K562 (cell line): ENCODE measurements at regions not wholly inside any gene's neighbourhood (a gene's known extent, or its start where the extent isn't known, plus 50 kb on each side); places are given as distances from the start of the nearest gene placed in this dataset.

Experiments used
- ATAC-seq: fragments of 200-7000 bp; cut with Tn5 transposase; 3 replicates; pipeline ENCODE4 v1.9.1; 2020; ENCODE audit warnings: moderate library complexity
- BruUV-seq: library from RNA; stranded (reverse); fragments of 400-500 nt; replicated peaks from 2 replicates; lab custom pipeline; 2021; lab: Mats Ljungman, UMichigan
- CTCF ChIA-PET: fragments of 300-600 bp; formaldehyde crosslinking; extraction: SDS; loops from one replicate; lab custom pipeline; 2021; ENCODE audit warnings: low intra/inter-chr PET ratio; lab: Yijun Ruan, JAX
- POLR2A ChIA-PET: fragments of 300-600, 350-650 bp; sonication (Branson Sonifier 250); formaldehyde crosslinking; extraction: SDS; loops from one replicate; lab custom pipeline; 2021; ENCODE audit warnings: antibody characterized with exemption, inconsistent platforms; lab: Yijun Ruan, JAX
- DNase-seq, 4 experiments: peaks; one replicate each; pipeline versions ENCODE4 v3.0.0 to v3.0.0-alpha.2; 2011 to 2018; ENCODE audit warnings: low spot score in 3 of 4, mixed read lengths in 3 of 4; ENCODE audit errors: extremely low read depth in 1 of 4
- FAIRE-seq: peaks from 2 replicates; lab custom pipeline; 2011; peaks lifted over from hg19 to GRCh38; lab: Jason Lieb, UNC
- H2AFZ ChIP-seq: 2 replicates; pipeline ENCODE4 v1.6.0; 2011; ENCODE audit warnings: low read depth, low read length, control low read depth, inconsistent platforms
- H3K27ac ChIP-seq: fragments of 200-600 bp; 3 replicates; pipeline ENCODE4 v1.8.0; 2011; ENCODE audit warnings: low read depth, mild to moderate bottlenecking, control low read depth, inconsistent platforms, low read length, moderate library complexity, mixed read lengths; ENCODE audit errors: extremely low read depth
- H3K27me3 ChIP-seq, 2 experiments: fragments of 300-600 bp in 1 of 2; 2 replicates in 1 of 2; 3 replicates in 1 of 2; pipeline versions ENCODE4 v1.6.0 to v1.8.0; 2011; ENCODE audit warnings: inconsistent platforms in 2 of 2, low read length in 2 of 2, mild to moderate bottlenecking in 1 of 2, mixed read lengths in 1 of 2, moderate library complexity in 1 of 2; ENCODE audit not compliant: control insufficient read depth in 2 of 2, insufficient read depth in 2 of 2
- H3K36me3 ChIP-seq: fragments of 300-600 bp; 3 replicates; pipeline ENCODE4 v1.8.0; 2011; ENCODE audit warnings: mild to moderate bottlenecking, low read length, inconsistent platforms; ENCODE audit not compliant: control insufficient read depth, insufficient read depth
- H3K4me1 ChIP-seq, 2 experiments: fragments of 200-600 bp in 1 of 2; replicated peaks in 1 of 2; 2 replicates in 1 of 2; 3 replicates in 1 of 2; pipeline versions ENCODE4 v1.5.1 to v1.8.0; 2011; ENCODE audit warnings: inconsistent platforms in 2 of 2, low read length in 2 of 2, mild to moderate bottlenecking in 1 of 2, mixed read lengths in 1 of 2, moderate library complexity in 1 of 2; ENCODE audit not compliant: control insufficient read depth in 2 of 2, insufficient read depth in 2 of 2
- H3K4me2 ChIP-seq: 2 replicates; pipeline ENCODE4 v1.6.1; 2011; ENCODE audit warnings: low read length, control low read depth, inconsistent platforms, mixed read lengths; ENCODE audit not compliant: insufficient read depth
- H3K4me3 ChIP-seq: fragments of 200-600 bp; sonication (generic), shearing (Covaris generic); 2 replicates; pipeline ENCODE4 v1.5.1; 2016; ENCODE audit warnings: control low read depth, inconsistent platforms
- H3K79me2 ChIP-seq: fragments of 200-600 bp; 3 replicates; pipeline ENCODE4 v1.8.0; 2011; ENCODE audit warnings: low read length, inconsistent platforms; ENCODE audit not compliant: control insufficient read depth, insufficient read depth
- H3K9ac ChIP-seq, 2 experiments: 2 replicates each; pipeline versions ENCODE4 v1.6.0 to v1.6.1; 2011; ENCODE audit warnings: low read depth in 2 of 2, low read length in 2 of 2, control low read depth in 1 of 2, inconsistent platforms in 1 of 2, mild to moderate bottlenecking in 1 of 2, mixed read lengths in 1 of 2; ENCODE audit not compliant: insufficient read depth in 1 of 2
- H3K9me1 ChIP-seq: one replicate; pipeline ENCODE4 v1.6.0; 2011; ENCODE audit warnings: inconsistent platforms, mild to moderate bottlenecking, low read length, moderate library complexity; ENCODE audit not compliant: control insufficient read depth, insufficient read depth
- H3K9me3 ChIP-seq: replicated peaks from 2 replicates; pipeline ENCODE4 v1.5.1; 2011; ENCODE audit warnings: low read depth, low read length, inconsistent platforms; ENCODE audit not compliant: control insufficient read depth, insufficient read depth
- H4K20me1 ChIP-seq: replicated peaks from 2 replicates; pipeline ENCODE4 v1.6.1; 2011; ENCODE audit warnings: low read length, inconsistent platforms, mixed read lengths; ENCODE audit not compliant: control insufficient read depth, insufficient read depth
- HDAC8 ChIP-seq: fragments of 450-650 bp; IDR thresholded peaks from 2 replicates; pipeline ENCODE4 v1.6.1; 2016; ENCODE audit warnings: mild to moderate bottlenecking, missing genetic modification characterization, moderate library complexity, missing compliant biosample characterization
- LEF1 ChIP-seq: fragments of 450-650 bp; IDR thresholded peaks from 2 replicates; pipeline ENCODE4 v1.6.1; 2016; ENCODE audit warnings: mild to moderate bottlenecking
- NCOA1 ChIP-seq: fragments of 450-650 bp; IDR thresholded peaks from 2 replicates; pipeline ENCODE4 v1.6.1; 2016; ENCODE audit warnings: low read depth
- STAT5A ChIP-seq: IDR thresholded peaks from 2 replicates; pipeline ENCODE4 v1.6.1; 2012; ENCODE audit warnings: low read length, inconsistent platforms, borderline replicate concordance
- ZNF280A ChIP-seq: fragments of 450-650 bp; IDR thresholded peaks from 2 replicates; pipeline ENCODE4 v1.6.1; 2018; ENCODE audit warnings: mild to moderate bottlenecking, low read depth; ENCODE audit not compliant: partially characterized antibody
- WGBS: fragments of 100-300 bp; shearing (Covaris generic); methylation state at CpG from one replicate; pipeline ENCODE4 v1.1.6; 2016; ENCODE audit warnings: low coverage, mixed read lengths; ENCODE audit not compliant: insufficient coverage; ENCODE audit errors: missing lambda C conversion rate; 5-methylcytosine and 5-hydroxymethylcytosine counted together
- in situ Hi-C: fragments of 300-500 bp; cut with MboI; formaldehyde crosslinking; loops from 4 replicates; pipeline ENCODE4 v1.15.0; 2018; ENCODE audit warnings: inconsistent platforms, mixed read lengths
- intact Hi-C: fragments of 100-400 bp; cut with micrococcal nuclease; formaldehyde crosslinking; loops from 2 replicates; pipeline ENCODE4 v1.14.2; 2022

- H3K9me3 ChIP-seq, result peaks cover 4% of the 10 kb centered on the region; the same call in 1 of the 2 replicates
- no TSS peak for BruUV-seq
- H3K4me1 ChIP-seq, result no peaks in the 10 kb centered on the region; a peak in 1 of 5 replicates
- ATAC-seq, result no peak
- H2AFZ ChIP-seq, result no peak overlapping the region
- CTCF ChIA-PET, result no interaction called here
- no peak overlapping the region for H3K4me3 ChIP-seq
- no peaks in the 10 kb centered on the region for H3K9me1 ChIP-seq
- no peaks in the 10 kb centered on the region for H3K36me3 ChIP-seq
- H3K4me2 ChIP-seq, result no peak overlapping the region
- WGBS, result 5% methylated on average over 6 of the region's 6 CpGs
- H3K9ac ChIP-seq, result no peak overlapping the region
- DNase-seq, result no peak
- TF ChIP-seq ZNF280A (no peak), STAT5A (no peak), LEF1 (no peak), NCOA1 (no peak), HDAC8 (tag) (no peak)
- POLR2A ChIA-PET, result no interaction called here
- no peaks in the 10 kb centered on the region for H3K79me2 ChIP-seq
- in situ Hi-C loops, result no loop called here
- H3K27ac ChIP-seq, result no peak overlapping the region
- H3K27me3 ChIP-seq, result no peaks in the 10 kb centered on the region
- no peaks in the 10 kb centered on the region for H4K20me1 ChIP-seq
- intact Hi-C loops, result no loop called here
- FAIRE-seq, result no peak
Observed at GRCh38 chr1:214977700-214978374, 104.7 kb upstream of the KCNK2 start.
